HG03378 (cell line): ENCODE measurements at regions not wholly inside any gene's neighbourhood (a gene's known extent, or its start where the extent isn't known, plus 50 kb on each side); places are given as distances from the start of the nearest gene placed in this dataset.
"Not testable (repeated sequence)": the region's sequence is repeated elsewhere in the genome, so short reads cannot be mapped to it uniquely, and the experiment has no call there.

Experiments used
- ATAC-seq: cut with Tn5 transposase; IDR thresholded peaks from one replicate; pipeline ENCODE4 v1.9.1; 2021; ENCODE audit warnings: mild to moderate bottlenecking, moderate library complexity; ENCODE audit not compliant: unreplicated experiment

DNA sequence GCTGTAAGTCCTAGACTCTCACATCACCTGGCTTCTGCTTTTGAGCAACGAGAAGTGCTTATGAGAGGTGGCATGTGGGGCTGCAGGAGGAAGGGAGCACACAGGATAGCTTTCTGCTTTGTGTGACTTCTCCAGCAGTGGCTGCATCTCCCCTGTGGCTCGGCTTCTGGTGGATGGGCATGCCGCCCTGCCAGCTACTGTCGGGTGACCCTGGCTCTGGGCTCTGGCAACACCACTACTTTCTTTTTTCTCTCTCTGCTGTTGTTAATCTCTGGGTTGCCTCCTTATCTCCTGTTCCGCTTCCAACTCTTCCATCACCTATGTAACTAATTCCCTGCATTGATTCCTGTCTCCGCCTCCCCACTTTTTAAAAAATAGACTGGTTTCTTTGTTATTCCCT lies 209.1 kb upstream of the DAAM1 start:
- ATAC-seq: no peak

DNA sequence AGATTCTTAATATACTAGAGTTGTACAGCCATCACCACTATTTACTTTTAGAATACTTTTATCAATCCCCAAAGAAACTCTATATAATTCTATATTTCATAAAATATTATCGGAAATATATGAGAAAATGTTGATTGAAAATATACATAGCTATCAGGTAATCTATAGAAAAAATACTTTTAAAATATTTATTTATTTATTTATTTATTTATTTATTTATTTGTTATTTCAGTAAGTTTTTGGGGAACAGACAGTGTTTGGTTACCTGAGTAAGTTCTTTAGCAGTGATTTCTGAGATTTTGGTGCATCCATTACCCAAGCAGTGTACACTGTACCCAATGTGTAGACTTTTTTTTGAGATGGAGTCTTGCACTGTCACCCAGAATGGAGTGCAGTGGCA lies 206.6 kb upstream of the DAAM1 start:
- no peak for ATAC-seq

DNA sequence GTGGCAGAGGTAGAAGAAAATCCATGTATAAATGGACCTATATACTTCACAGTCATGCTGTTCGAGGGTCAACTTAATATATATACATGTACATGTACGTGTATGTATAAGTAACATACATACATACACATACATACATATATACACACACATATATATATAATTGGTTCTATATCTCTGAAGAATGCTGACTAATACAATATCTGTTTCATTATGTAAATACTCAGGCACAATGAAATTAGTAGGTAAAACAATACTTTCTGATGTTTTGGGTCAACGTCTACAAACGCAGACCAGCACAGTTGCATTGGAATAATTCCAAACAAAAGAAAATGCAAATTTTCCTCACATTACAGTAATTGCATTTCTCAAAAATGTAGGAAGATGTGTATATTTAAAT lies 202.7 kb upstream of the DAAM1 start:
- no peak for ATAC-seq

DNA sequence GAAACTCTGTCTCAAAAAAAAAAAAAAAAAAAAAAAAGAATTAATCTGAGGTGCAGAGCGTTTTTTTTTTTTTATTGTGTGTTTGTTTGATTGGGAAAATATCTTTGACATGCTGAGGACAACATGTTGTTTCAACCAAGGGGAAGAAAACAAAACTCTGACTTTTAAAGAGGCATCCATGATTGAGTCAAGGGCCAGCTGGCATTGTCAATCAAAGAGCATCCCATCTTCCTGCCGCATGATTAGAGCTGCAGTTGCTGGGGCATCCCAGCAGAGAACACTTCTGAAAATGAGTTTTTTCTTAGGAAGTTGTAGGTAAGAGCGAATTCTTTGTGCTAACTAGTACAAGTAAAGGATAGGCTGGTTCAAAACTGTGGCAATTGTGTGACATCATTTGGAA lies 200.9 kb upstream of the DAAM1 start:
- ATAC-seq: no peak

DNA sequence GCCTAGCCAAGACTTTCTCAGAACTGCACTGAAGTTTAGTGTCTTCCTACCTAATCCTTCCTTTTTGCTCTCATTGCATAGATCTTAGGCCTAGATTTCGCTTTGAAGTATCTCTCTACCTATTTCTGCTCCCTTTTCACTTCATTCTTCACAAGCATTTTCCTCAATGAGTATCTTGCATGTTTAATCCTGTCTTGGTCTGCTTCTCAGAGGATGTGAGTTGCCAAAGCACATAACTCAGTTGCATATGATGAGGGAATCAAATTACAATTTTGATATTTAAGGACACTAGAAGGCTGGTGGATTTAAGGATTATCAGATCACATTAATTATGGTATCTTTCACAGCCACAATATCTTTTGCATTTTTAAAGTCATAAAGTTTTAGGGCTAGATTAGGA lies 195.5 kb upstream of the DAAM1 start:
- no peak for ATAC-seq

DNA sequence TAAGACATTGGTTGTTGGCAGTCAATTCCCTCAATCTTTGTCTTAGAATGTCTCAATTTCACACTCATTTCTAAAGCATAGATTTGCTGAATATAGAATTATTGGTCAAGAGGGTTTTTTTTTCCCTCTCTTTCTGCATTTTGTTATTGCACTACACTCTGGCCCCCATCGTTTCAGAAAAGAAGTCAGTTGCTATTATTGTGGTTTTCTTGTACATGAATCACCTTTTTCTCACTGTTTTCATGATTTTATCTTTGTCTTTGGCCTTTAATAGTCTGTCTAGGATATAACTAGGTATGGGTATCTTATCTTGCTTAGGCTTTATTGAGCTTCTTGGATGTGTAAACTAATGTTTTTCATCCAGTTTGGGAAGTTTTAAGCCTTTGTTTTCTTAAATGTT lies 194.3 kb upstream of the DAAM1 start:
- ATAC-seq: no peak

DNA sequence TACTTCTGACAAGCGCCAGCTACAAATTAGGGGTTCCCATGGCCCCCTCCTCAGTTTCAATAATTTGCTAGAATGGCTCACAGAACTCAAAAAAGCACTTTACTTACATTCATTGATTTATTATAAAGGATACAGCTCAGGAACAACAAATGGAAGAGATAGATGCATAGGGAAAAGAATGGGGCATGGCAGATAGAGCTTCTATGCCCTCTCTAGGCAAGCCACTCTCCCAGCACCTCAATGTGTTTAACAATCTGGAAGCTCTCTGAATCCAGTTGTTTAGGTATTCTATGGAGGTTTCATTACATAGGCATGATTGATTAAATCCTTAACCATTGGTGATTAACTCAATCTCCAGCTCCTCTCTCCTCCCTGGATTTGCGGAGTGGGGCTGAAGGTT lies 184.5 kb upstream of the DAAM1 start:
- no peak for ATAC-seq

DNA sequence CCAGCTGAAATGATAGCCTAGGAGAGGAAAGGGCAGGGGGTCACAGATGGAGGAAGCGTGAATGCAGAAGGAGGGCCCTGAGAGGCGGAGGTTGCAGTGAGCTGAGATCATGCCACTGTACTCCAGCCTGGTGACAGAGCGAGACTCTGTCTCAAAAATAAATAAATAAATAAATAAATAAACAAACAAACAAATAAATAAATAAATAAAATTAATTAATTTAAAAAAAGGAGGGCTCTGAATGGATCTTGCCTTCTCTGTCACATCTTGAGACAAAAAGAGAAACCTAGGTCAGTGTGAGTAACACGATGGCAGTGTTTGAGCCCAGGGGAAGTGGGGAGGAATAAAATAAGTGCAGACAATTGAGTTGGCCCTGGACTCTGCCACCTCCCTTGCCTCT lies 182.3 kb upstream of the DAAM1 start:
- not testable (repeated sequence) for ATAC-seq

DNA sequence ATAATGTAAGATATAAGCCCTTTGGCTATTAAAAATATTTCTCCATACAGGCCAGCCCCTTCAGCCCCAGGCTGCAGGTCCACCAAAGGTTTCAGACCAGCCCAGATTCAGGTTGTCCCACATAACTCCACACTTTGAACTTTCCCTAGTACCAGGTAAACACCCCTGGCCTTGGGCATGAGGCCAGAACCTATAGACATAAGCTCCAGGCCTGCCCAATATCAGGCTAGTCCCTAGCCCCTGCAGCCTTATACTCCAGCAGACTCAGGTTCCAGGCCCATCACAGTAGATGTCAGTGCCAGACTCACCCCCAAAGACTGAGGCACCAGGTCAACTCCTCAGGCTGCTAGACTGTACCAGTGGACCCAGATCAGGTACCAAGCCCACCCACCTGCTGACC lies 178.5 kb upstream of the DAAM1 start:
- no peak for ATAC-seq

DNA sequence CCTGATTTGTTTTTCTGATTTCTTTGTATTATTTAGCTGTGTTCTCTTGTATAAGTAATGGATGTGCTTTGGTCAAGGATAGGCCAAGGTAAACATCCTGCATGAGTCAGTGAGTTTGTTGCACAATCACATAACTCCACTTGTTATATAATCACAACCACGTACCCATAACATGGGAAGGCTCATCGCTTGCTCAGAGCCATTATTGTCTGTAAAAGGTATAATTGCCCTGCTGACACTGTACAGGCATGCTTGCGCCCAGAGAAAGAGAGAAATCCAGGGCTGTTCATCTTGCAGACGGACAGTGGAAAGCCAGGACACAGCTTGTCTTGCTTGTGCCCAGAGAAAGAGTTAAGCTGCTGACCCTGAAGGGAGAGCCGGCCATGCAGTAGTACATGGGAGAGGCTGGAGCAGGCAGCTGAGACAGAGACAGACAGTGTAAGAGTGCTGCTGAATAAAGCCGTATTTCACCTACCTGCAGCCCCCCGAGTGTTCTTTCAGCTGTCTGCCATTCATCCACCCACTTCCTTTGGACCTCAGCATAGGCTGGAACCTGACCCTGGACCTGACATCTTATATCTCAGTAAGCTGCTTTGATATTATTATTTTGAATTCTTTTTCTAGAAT lies 174.7 kb upstream of the DAAM1 start:
- no peak for ATAC-seq

DNA sequence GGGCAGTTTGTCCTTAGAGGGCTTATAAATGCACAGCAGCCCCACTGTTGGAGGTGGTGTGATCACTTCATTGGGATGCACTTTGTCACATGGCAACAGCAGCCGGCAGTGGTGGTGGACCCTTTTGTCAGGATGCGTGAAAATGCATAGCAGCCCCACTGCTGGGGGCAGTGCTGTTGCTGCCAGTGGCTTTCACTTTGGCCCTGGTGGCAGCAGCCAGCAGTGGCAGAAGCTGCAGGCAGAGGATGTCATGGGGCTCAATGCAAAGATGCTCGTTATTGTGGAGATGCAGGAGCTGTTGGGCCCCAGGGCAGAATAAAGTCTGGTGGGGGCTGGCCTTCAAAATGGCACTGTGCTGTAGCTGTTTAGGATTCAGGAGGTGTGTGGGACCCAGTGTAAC lies 173.0 kb upstream of the DAAM1 start:
- no peak for ATAC-seq

DNA sequence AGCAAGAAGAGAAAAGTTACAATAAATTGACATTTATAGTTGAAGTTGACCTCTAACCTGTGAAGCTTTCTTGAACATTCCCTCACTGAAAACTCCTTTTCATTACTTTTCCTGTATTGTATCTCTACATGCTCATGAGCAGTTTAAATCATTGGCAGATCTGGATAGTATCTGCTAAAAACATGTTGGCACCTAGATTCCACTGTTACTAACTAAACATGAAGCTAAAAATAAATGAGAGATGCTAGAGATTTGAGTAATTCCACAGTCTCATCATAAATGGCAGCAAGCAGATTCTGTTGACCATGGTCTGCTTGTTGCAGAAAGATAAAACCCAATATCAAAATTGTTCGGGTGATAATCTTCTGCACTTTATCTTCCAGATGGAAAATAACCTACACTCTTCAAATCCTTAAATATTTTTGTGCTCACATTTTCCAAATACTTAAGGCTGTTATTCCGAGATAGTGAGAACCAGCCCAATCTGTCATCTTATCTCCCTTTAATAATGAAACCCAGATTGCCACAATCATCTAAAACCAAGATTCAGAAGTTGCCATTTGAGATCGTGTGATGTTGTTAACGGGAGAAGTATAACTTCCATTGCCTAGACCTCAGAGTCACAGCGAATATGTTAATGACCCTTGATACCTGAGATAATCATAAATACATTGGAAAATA lies 171.0 kb upstream of the DAAM1 start:
- ATAC-seq: no peak

DNA sequence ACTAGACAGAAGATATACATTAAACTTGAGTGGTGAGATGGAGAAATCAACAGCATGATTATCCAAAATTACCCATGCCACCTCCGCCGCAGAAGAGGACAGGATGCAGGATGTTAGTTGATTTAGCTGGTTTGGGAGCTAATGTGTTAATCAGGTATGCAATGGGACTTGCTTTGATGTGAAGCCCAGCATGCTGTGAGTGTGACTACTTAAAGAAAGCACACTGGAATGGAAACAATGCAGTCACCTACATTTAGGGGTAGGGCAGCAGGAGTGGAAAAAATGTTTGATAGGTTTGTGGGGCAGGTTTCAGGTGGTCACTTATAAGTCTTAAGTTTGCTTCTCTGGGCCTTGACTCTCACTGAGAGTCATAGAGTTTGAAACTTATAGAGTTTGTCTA lies 170.0 kb upstream of the DAAM1 start:
- ATAC-seq: no peak

DNA sequence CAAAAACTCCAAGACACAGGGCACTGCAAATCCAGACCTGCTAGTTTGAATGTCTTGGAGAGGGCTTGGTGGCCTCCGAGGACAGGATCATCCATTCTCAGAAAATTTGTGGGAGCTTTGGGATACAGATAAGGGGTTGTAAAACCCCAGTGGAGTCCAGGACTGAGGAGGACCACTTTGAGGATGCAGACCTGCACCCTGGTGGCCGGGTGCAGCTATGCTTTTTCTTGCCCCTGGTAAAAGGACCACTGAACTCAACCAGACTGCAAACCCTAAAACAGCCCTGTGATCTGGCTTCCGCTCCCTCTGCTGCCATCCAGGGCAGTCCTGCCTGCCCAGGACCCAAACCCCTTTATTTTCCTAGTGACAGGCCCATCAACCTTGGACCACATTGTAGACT lies 169.5 kb upstream of the DAAM1 start:
- ATAC-seq: no peak

DNA sequence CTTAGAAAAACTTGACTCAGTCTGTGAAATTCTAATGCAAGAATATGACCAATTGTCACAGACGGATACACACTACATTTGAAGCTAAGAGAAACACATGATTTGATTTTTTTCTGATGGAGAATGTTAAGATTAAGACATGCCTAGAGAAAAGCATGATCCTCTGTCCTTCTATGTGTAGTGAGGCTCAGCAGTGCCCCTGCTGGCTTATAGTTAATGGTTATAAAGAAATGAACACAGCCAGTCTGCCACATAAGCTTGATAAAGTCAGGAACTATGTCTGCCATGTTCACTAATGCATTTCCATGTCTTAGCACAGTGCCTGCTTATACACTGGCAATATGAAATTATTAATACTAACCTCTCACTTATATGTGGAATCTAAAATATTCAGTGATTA lies 168.1 kb upstream of the DAAM1 start:
- ATAC-seq: no peak

DNA sequence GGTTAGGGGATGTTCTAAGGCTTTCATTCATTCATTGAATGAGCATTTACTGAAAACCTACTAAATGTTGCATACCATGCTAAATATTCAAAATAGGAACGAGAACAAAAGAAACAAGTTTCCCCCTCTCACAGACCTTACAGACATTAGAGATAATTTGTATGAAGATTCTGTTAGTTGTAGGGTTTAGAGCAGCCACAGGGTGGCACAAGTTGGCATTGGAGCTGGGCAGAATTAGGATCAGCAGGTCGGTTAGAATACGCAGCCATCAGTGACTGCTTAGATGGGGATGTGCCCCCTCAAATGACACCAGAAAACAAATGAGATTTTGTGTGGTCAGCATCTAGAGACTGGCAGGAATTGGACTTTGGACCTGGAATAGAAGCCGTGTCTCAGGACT lies 166.3 kb upstream of the DAAM1 start:
- no peak for ATAC-seq

DNA sequence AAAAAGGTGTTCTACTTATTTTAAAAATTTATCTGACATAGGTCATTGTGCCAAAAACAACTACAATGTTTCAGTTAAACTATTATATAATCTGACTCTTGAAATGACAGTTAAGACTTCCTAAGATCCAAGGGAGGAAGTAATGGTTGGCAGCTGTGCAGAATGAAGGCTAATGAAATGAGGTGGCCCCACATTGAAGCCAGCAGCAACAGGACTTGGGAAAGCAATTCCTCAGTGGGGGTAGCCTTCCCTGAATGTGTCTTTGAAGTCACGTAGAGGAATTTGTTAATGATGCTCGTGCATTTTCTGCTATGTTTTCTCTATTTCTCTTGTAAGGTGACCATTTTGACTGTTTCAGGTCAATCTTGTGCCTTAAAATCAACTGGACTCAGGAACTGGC lies 162.4 kb upstream of the DAAM1 start:
- no peak for ATAC-seq

DNA sequence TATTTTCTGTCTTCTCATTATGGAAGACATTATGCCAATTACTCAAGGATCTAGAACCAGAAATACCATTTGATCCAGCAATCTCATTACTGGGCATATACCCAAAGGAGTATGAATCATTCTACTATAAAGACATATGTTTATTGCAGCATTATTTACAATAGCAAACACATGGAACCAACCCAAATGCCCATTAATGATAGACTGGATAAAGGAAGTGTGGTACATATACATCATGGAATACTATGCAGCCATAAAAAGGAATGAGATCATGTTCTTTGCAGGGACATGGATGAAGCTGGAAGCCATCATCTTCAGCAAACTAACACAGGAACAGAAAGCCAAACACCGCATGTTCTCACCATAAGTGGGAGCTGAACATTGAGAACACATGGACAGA lies 161.8 kb upstream of the DAAM1 start:
- not testable (repeated sequence) for ATAC-seq

DNA sequence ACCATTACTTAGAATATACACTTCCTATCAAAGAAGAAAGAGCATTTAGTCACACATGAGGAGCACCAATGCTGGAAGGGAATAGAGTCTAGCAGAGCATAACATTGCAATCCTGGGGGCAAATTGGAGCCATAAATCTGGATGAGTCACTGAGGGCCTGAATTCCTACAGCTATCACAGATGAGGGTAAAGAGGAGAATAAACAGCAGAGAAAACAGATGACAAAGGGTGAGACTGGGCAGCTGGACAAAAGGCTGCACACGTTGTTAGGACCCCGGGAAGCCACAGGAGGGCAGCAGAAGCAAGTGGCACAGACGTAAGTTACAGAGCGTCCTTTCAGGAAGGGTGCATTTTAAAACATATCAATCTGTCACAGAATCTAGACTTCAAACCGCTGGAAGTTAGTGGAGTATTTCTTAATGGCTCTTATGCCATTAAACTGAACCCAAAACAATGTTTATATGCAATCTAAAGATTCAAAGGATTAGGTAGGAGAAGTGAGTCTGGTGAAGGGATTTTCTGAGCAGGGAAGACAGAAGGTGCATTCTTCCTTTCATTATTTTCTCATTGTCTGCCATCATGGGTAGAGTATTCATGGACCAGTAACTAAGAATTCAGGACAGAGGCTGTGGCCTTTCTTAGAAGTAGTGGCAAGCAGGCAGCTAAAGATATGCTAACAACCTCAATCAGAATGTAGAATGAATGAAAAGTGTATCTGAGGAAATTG lies 159.8 kb upstream of the DAAM1 start:
- peak; percentile 87 for ATAC-seq

DNA sequence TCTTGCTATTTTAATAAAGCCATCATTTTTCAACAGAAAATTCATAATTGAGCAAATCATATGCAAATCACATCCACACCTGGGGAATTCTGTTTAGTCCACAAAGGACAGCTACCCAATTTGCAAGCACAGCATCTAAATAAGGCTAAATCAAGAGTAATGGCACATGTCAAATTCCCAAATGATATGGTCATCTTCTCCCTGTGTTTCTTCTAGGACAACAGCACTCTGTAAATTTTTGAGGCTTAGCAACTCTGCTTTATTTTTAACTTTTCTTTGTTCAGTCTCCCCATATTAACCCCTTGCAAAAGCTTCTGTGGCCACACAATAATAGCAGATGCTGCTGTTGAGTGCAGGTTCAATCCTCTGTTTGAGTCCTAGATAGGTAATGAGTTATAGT lies 155.6 kb upstream of the DAAM1 start:
- ATAC-seq: no peak

DNA sequence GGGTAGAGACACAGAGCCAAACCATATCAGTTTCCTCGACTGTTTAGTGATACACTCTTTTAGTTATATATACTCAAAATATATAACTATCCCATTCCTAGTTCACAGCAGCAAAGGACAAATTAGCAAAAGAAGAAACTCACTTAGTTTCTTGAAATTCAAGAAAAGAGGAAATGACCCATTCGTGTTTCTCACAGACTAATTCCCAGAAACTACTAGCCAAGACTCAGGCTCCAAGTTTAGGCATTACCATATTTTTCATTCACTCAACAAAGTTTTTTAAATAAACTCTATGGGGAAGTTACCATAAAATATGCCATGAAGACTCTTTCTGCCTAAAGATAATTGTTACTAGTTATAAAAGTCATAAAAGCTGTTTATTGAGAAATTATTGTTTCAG lies 152.3 kb upstream of the DAAM1 start:
- no peak for ATAC-seq

DNA sequence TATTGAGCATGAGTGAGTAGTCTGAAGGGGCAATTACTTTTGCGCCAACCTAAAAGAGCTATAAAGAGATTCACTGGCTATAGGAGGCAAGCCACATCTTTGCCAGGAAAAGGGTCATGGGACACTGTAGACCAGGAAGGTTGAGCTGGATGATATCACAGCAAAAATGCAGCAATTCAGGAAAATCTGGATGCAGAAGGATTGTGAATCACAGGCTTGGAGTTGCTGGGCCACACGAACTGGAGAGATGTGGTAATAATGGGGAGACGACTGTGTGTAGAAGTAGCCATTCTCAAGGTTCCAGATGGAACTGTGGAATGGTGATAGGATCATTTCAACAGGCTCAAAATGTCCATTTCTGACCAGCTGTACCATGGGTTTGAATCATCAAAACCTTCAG lies 151.4 kb upstream of the DAAM1 start:
- no peak for ATAC-seq
